DMS53 (cell line): ENCODE measurements at regions not wholly inside any gene's neighbourhood (a gene's known extent, or its start where the extent isn't known, plus 50 kb on each side); places are given as distances from the start of the nearest gene placed in this dataset.

Experiments
- DNase-seq: peaks from one replicate; lab custom pipeline; 2025; lab: John Stamatoyannopoulos, UW

- DNase-seq: peak; percentile 43
Measured at GRCh38 chr15:29364426-29365078, 94.9 kb upstream of the NSMCE3 start.

GRCh38 chr15:29361560-29361959 is 91.9 kb upstream of the NSMCE3 start:
- no peak for DNase-seq

- DNase-seq: no peak
Measured at GRCh38 chr15:29360152-29360551, 90.5 kb upstream of the NSMCE3 start.

- DNase-seq: no peak
Measured at GRCh38 chr15:29356786-29357185, 87.2 kb upstream of the NSMCE3 start.

GRCh38 chr15:29355477-29355876 is 85.9 kb upstream of the NSMCE3 start:
- no peak for DNase-seq

- no peak for DNase-seq
Measured at GRCh38 chr15:29352402-29352801, 82.8 kb upstream of the NSMCE3 start.

- no peak for DNase-seq
Measured at GRCh38 chr15:29349196-29349595, 79.6 kb upstream of the NSMCE3 start.

- no peak for DNase-seq
Measured at GRCh38 chr15:29348336-29348914, 78.8 kb upstream of the NSMCE3 start.

GRCh38 chr15:29346998-29347397 is 77.4 kb upstream of the NSMCE3 start:
- DNase-seq: no peak

- DNase-seq: no peak
Measured at GRCh38 chr15:29345549-29346525, 76.2 kb upstream of the NSMCE3 start.

GRCh38 chr15:29344474-29344873 is 74.9 kb upstream of the NSMCE3 start:
- no peak for DNase-seq

GRCh38 chr15:29343229-29343628 is 73.6 kb upstream of the NSMCE3 start:
- DNase-seq: no peak

GRCh38 chr15:29342201-29342600 is 72.6 kb upstream of the NSMCE3 start:
- DNase-seq: no peak

GRCh38 chr15:29337156-29337959 is 67.7 kb upstream of the NSMCE3 start:
- DNase-seq: no peak

- no peak for DNase-seq
Measured at GRCh38 chr15:29334544-29334943, 64.9 kb upstream of the NSMCE3 start.

GRCh38 chr15:29333261-29333660 is 63.6 kb upstream of the NSMCE3 start:
- DNase-seq: no peak

- DNase-seq: no peak
Measured at GRCh38 chr15:29331669-29332068, 62.0 kb upstream of the NSMCE3 start.

GRCh38 chr15:29331071-29331470 is 61.4 kb upstream of the NSMCE3 start:
- DNase-seq: no peak

GRCh38 chr15:29324746-29325145 is 55.1 kb upstream of the NSMCE3 start:
- no peak for DNase-seq

GRCh38 chr15:29323557-29323956 is 53.9 kb upstream of the NSMCE3 start:
- no peak for DNase-seq

GRCh38 chr15:29322415-29322814 is 52.8 kb upstream of the NSMCE3 start:
- DNase-seq: peak; percentile 86

GRCh38 chr15:29320420-29320819 is 50.8 kb upstream of the NSMCE3 start:
- DNase-seq: no peak
